ENCODE measurements at regions not wholly inside any gene's neighbourhood (a gene's known extent, or its start where the extent isn't known, plus 50 kb on each side); places are given as distances from the start of the nearest gene placed in this dataset.

DNA sequence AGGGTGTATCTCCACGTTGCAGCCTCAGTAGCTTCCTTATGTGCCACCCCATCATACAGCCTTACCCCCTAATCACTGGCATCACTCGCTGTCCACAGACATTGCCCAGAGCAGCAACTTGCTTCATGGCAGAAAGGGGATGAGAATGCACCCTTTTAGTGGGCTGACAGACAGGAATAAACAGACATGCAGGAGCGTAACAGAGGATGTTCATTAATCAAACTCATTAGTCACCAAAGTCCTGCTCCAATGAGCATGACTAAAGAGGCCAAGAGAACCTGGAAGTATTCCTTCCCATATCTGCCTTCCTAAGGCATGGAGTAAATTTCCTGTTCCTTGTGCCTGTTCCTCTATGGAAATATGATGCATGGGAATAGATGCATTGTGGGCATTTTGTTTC is 197.0 kb downstream of the PHLDA1 start:
- no peaks in the 10 kb centered on the region for H3K27me3 Mint-ChIP-seq (ENCODE audit: low read depth)
- no peak overlapping the region for H3K27ac Mint-ChIP-seq
- POLR2A ChIA-PET, result no interaction called here
- DNase-seq (ENCODE audit: low spot score), result no peak
- no peak overlapping the region for H3K4me3 Mint-ChIP-seq
- H3K36me3 Mint-ChIP-seq, result no peaks in the 10 kb centered on the region
- CTCF ChIA-PET, result no interaction called here
- no peak for TF ChIP-seq IRF2 (CRISPR knock-in tag; IDR thresholded peaks at IDR 0.05; ENCODE audit: borderline replicate concordance, low read depth)
- TF ChIP-seq SMAD4 (CRISPR knock-in tag; IDR thresholded peaks at IDR 0.05), result no peak
- no peak for TF ChIP-seq NR1H2 (CRISPR knock-in tag; IDR thresholded peaks at IDR 0.05)
- TF ChIP-seq, protein P1, sequence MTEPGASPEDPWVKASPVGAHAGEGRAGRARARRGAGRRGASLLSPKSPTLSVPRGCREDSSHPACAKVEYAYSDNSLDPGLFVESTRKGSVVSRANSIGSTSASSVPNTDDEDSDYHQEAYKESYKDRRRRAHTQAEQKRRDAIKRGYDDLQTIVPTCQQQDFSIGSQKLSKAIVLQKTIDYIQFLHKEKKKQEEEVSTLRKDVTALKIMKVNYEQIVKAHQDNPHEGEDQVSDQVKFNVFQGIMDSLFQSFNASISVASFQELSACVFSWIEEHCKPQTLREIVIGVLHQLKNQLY (CRISPR knock-in tag; IDR thresholded peaks at IDR 0.05), result no peak
- TF ChIP-seq, protein P2, sequence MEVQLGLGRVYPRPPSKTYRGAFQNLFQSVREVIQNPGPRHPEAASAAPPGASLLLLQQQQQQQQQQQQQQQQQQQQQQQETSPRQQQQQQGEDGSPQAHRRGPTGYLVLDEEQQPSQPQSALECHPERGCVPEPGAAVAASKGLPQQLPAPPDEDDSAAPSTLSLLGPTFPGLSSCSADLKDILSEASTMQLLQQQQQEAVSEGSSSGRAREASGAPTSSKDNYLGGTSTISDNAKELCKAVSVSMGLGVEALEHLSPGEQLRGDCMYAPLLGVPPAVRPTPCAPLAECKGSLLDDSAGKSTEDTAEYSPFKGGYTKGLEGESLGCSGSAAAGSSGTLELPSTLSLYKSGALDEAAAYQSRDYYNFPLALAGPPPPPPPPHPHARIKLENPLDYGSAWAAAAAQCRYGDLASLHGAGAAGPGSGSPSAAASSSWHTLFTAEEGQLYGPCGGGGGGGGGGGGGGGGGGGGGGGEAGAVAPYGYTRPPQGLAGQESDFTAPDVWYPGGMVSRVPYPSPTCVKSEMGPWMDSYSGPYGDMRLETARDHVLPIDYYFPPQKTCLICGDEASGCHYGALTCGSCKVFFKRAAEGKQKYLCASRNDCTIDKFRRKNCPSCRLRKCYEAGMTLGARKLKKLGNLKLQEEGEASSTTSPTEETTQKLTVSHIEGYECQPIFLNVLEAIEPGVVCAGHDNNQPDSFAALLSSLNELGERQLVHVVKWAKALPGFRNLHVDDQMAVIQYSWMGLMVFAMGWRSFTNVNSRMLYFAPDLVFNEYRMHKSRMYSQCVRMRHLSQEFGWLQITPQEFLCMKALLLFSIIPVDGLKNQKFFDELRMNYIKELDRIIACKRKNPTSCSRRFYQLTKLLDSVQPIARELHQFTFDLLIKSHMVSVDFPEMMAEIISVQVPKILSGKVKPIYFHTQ (CRISPR knock-in tag; IDR thresholded peaks at IDR 0.05), result no peak
- TF ChIP-seq, protein P3, sequence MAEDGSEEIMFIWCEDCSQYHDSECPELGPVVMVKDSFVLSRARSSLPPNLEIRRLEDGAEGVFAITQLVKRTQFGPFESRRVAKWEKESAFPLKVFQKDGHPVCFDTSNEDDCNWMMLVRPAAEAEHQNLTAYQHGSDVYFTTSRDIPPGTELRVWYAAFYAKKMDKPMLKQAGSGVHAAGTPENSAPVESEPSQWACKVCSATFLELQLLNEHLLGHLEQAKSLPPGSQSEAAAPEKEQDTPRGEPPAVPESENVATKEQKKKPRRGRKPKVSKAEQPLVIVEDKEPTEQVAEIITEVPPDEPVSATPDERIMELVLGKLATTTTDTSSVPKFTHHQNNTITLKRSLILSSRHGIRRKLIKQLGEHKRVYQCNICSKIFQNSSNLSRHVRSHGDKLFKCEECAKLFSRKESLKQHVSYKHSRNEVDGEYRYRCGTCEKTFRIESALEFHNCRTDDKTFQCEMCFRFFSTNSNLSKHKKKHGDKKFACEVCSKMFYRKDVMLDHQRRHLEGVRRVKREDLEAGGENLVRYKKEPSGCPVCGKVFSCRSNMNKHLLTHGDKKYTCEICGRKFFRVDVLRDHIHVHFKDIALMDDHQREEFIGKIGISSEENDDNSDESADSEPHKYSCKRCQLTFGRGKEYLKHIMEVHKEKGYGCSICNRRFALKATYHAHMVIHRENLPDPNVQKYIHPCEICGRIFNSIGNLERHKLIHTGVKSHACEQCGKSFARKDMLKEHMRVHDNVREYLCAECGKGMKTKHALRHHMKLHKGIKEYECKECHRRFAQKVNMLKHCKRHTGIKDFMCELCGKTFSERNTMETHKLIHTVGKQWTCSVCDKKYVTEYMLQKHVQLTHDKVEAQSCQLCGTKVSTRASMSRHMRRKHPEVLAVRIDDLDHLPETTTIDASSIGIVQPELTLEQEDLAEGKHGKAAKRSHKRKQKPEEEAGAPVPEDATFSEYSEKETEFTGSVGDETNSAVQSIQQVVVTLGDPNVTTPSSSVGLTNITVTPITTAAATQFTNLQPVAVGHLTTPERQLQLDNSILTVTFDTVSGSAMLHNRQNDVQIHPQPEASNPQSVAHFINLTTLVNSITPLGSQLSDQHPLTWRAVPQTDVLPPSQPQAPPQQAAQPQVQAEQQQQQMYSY (CRISPR knock-in tag; IDR thresholded peaks at IDR 0.05), result no peak
- no peak for TF ChIP-seq ATF1 (CRISPR knock-in tag; IDR thresholded peaks at IDR 0.05)
- TF ChIP-seq SP1 (CRISPR knock-in tag; conservative IDR thresholded peaks at IDR 0.05), result no peak
- TF ChIP-seq TP53 (CRISPR knock-in tag; IDR thresholded peaks at IDR 0.05), result no peak
- TF ChIP-seq CBFB (CRISPR knock-in tag; IDR thresholded peaks at IDR 0.05; ENCODE audit: low read depth), result no peak
- TF ChIP-seq, protein P4, sequence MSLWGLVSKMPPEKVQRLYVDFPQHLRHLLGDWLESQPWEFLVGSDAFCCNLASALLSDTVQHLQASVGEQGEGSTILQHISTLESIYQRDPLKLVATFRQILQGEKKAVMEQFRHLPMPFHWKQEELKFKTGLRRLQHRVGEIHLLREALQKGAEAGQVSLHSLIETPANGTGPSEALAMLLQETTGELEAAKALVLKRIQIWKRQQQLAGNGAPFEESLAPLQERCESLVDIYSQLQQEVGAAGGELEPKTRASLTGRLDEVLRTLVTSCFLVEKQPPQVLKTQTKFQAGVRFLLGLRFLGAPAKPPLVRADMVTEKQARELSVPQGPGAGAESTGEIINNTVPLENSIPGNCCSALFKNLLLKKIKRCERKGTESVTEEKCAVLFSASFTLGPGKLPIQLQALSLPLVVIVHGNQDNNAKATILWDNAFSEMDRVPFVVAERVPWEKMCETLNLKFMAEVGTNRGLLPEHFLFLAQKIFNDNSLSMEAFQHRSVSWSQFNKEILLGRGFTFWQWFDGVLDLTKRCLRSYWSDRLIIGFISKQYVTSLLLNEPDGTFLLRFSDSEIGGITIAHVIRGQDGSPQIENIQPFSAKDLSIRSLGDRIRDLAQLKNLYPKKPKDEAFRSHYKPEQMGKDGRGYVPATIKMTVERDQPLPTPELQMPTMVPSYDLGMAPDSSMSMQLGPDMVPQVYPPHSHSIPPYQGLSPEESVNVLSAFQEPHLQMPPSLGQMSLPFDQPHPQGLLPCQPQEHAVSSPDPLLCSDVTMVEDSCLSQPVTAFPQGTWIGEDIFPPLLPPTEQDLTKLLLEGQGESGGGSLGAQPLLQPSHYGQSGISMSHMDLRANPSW (CRISPR knock-in tag; conservative IDR thresholded peaks at IDR 0.05; ENCODE audit: low read depth), result no peak
- no peak for TF ChIP-seq GRHL2 (CRISPR knock-in tag; IDR thresholded peaks at IDR 0.05; ENCODE audit: insufficient replicate concordance, severe bottlenecking)
- no peak for TF ChIP-seq OVOL2 (CRISPR knock-in tag; IDR thresholded peaks at IDR 0.05; ENCODE audit: borderline replicate concordance)
- TF ChIP-seq ZNF423 (CRISPR knock-in tag; IDR thresholded peaks at IDR 0.05), result no peak
- TF ChIP-seq EMX1 (CRISPR knock-in tag; IDR thresholded peaks at IDR 0.05), result no peak
- TF ChIP-seq, protein P5, sequence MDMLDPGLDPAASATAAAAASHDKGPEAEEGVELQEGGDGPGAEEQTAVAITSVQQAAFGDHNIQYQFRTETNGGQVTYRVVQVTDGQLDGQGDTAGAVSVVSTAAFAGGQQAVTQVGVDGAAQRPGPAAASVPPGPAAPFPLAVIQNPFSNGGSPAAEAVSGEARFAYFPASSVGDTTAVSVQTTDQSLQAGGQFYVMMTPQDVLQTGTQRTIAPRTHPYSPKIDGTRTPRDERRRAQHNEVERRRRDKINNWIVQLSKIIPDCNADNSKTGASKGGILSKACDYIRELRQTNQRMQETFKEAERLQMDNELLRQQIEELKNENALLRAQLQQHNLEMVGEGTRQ (CRISPR knock-in tag; IDR thresholded peaks at IDR 0.05), result no peak
- no peaks in the 10 kb centered on the region for H3K9me3 Mint-ChIP-seq
- peaks cover 10% of the 10 kb centered on the region for H3K4me1 Mint-ChIP-seq
- ATAC-seq, result no peak

DNA sequence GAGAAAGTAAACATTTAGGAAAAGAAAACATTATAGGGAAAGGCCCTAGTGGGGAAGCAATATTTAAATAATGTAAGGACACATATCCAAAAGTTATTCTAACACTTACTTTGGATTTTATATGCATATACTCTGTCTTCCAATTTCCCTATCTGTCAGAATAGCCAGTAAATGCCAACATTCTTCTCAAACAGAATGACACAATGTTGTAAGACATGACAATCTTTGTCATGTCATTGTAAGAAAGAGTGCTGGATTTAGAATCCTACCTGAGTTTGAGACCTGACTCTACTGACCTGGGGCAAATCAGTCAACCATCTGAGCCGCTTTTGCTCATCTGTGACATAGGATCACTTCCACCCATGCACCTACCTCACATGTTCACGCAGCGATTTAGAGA is 198.3 kb downstream of the PHLDA1 start:
- ChIA-PET CTCF (no interaction called here), POLR2A (no interaction called here)
- peaks cover 10% of the 10 kb centered on the region for H3K4me1 Mint-ChIP-seq
- no peaks in the 10 kb centered on the region for H3K27me3 Mint-ChIP-seq (ENCODE audit: low read depth)
- no peaks in the 10 kb centered on the region for H3K9me3 Mint-ChIP-seq
- no peak overlapping the region for H3K27ac Mint-ChIP-seq
- DNase-seq (ENCODE audit: low spot score), result no peak
- no peak for ATAC-seq
- H3K36me3 Mint-ChIP-seq, result no peaks in the 10 kb centered on the region
- no peak overlapping the region for H3K4me3 Mint-ChIP-seq
- TF ChIP-seq, protein P6, sequence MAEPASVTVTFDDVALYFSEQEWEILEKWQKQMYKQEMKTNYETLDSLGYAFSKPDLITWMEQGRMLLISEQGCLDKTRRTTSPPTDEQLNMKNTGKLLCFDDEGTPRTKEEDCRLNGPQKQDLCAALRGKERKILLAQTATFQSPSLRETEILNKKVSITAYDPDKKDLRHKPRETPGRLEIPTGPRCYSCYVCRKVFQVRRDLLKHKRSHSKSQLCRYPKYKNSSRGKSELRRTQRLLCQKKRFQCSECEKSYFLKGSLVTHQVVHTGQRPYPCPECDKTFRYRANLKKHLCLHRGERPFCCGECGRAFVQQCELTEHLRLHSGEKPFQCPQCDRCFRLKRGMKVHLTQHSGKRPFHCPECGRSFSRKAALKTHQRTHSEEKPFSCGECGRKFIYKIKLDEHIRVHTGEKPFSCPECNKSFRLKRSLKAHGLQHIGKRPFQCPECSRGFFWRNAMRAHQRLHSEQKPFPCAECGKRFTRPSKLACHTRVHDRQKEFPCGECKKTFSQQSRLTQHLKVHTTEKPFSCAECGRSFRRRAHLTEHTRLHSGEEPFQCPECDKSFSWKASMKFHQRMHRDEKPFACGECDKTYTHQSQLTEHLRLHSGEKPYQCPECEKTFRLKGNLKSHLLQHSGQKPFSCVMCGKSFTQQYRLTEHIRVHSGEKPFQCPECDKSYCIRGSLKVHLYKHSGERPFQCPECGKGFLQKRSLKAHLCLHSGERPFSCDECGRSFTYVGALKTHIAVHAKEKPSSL (CRISPR knock-in tag; conservative IDR thresholded peaks at IDR 0.05), result no peak
- TF ChIP-seq, protein P7, sequence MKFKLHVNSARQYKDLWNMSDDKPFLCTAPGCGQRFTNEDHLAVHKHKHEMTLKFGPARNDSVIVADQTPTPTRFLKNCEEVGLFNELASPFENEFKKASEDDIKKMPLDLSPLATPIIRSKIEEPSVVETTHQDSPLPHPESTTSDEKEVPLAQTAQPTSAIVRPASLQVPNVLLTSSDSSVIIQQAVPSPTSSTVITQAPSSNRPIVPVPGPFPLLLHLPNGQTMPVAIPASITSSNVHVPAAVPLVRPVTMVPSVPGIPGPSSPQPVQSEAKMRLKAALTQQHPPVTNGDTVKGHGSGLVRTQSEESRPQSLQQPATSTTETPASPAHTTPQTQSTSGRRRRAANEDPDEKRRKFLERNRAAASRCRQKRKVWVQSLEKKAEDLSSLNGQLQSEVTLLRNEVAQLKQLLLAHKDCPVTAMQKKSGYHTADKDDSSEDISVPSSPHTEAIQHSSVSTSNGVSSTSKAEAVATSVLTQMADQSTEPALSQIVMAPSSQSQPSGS (CRISPR knock-in tag; IDR thresholded peaks at IDR 0.05; ENCODE audit: borderline replicate concordance, low read depth), result no peak
- TF ChIP-seq, protein P8, sequence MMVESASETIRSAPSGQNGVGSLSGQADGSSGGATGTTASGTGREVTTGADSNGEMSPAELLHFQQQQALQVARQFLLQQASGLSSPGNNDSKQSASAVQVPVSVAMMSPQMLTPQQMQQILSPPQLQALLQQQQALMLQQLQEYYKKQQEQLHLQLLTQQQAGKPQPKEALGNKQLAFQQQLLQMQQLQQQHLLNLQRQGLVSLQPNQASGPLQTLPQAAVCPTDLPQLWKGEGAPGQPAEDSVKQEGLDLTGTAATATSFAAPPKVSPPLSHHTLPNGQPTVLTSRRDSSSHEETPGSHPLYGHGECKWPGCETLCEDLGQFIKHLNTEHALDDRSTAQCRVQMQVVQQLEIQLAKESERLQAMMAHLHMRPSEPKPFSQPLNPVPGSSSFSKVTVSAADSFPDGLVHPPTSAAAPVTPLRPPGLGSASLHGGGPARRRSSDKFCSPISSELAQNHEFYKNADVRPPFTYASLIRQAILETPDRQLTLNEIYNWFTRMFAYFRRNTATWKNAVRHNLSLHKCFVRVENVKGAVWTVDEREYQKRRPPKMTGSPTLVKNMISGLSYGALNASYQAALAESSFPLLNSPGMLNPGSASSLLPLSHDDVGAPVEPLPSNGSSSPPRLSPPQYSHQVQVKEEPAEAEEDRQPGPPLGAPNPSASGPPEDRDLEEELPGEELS (CRISPR knock-in tag; IDR thresholded peaks at IDR 0.05), result no peak

Measured in WTC11 (cell line).